HG03521 (cell line): ENCODE measurements at regions not wholly inside any gene's neighbourhood (a gene's known extent, or its start where the extent isn't known, plus 50 kb on each side); places are given as distances from the start of the nearest gene placed in this dataset.
"Not testable (repeated sequence)": the region's sequence is repeated elsewhere in the genome, so short reads cannot be mapped to it uniquely, and the experiment has no call there.

Experiments
- ATAC-seq: cut with Tn5 transposase; IDR thresholded peaks from one replicate; pipeline ENCODE4 v1.9.1; 2021; ENCODE audit warnings: mild to moderate bottlenecking, moderate library complexity; ENCODE audit not compliant: unreplicated experiment

DNA sequence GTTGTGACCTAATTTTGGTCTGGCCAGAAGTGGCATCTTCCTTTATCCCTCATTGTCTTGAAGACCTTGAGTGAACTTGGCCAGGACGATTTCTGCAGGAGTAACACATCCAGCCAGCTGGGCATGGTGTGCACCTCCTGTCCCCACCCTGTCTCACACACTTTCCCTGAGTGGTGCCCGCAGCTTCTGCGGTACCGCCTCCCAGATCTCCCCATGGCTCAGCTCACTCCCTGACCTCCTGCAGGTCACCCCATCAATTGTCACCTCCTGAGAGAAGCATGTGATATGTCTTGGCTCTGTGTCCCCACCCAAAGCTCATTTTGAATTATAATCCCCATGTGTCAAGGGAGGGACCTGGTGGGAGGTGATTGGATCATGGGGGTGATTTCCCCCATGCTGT is 50.2 kb upstream of the TP53I11 start:
- ATAC-seq, result no peak

GRCh38 chr11:45001466-45002165 is 50.9 kb upstream of the TP53I11 start:
- no peak for ATAC-seq

- no peak for ATAC-seq
Observed at GRCh38 chr11:45005106-45005505, 54.4 kb upstream of the TP53I11 start.

GRCh38 chr11:45007011-45007410 is 56.3 kb upstream of the TP53I11 start:
- ATAC-seq, result no peak

DNA sequence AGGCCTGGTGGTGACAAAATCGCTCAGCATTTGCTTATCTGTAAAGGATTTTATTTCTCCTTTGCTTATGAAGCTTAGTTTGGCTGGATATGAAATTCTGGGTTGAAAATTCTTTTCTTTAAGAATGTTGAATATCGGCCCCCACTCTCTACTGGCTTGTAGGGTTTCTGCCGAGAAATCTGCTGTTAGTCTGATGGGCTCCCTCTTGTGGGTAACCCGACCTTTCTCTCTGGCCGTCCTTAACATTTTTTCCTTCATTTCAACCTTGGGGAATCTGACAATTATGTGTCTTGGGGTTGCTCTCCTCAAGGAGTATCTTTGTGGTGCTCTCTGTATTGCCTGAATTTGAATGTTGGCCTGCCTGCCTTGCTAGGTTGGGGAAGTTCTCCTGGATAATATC is 65.3 kb upstream of the TP53I11 start:
- not testable (repeated sequence) for ATAC-seq

- ATAC-seq, result not testable (repeated sequence)
Observed at GRCh38 chr11:45016446-45016845, 65.8 kb upstream of the TP53I11 start.

GRCh38 chr11:45017329-45017728 is 66.6 kb upstream of the TP53I11 start:
- no peak for ATAC-seq

GRCh38 chr11:45021001-45021400 is 70.3 kb upstream of the TP53I11 start:
- ATAC-seq, result no peak

DNA sequence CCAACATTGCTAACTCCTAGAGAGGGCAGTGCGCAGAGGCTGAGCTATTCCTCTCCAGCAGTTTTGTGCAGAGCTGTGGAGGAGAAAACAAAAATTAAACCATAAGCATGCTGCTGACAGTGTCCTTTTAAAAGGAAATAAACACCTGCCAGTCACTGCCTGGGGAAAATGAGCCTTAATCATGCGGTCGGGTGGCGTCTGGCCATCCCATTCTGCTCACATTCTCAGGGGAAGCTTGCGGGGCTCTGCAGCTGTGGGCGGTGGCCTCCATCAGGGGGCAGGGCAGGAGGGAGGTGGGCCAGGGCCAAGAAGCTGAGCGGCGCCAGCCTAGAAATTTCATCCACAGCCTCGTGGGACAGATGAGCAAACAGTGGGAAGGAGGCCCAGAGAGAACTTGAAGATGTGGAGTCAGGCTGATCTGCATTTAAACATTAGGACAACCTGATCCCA is 71.0 kb upstream of the TP53I11 start:
- ATAC-seq, result no peak

GRCh38 chr11:45022294-45023064 is 71.8 kb upstream of the TP53I11 start:
- no peak for ATAC-seq

DNA sequence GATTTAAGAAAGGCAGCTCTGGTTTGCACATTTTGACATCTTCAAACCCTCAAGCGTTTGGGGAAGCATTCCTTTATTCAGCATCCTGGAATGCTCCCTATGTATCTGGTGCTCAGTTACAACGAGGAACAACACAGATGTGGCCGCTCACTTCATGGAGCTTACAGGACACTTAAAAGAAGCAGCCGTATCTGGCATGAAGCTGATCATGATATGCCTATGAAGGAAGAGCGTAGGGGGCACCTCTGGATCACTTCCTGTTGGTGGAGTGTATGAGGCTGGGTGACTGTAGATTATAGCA is 72.3 kb upstream of the TP53I11 start:
- ATAC-seq, result no peak

DNA sequence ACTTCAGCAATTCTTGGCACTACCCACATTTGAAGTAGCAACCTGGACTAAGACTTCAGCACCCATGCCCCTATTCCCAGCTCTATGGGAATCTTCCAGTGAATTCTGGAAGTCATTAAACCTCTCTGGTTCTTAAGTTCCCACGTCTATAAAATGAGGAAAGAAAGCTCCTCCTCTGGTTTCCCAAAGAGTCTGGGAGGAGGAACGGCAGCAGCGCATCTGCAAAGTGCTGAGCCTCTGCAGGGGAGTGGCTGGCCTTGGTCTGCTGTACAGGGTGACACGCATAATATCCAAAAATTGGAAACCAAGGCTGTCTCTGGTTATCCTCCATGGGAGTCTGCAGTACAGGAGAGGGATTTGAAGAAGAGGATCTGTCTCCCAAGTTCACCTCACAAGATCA is 73.6 kb upstream of the TP53I11 start:
- ATAC-seq, result no peak

DNA sequence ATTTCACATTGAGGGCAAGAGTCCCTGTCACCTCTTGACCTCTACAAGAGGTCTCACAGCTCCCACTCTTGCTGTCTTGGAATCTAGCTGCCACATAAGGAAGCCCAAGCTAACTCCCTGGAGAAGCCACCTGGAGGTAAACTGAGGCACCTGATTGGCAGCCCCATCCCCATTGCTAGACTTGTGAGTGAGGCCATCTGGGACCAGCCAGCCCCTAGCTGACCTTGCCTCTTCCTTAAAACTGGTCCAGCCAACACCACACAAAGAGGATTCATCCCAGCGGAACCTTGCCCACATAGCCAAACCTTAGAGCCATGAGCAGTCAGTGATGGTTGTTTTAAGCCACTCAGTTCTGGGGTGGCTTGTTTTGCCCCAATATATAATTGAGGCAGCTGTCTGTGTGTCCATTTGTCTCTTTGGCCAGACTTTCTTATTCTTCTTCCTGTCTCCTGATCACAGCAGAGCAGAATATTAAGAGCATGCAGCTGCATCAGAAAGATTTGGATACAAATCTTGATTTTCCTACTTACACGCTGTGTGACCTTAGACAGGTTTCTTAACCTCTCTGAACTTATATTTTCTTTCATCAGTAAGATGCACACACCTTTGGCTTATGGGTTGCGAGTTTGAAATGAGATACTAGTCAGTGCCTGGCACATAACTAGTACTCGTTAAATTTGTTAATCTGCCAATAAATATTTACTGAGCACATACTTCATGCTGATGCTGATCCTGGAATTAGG is 74.3 kb upstream of the TP53I11 start:
- ATAC-seq, result no peak

- peak; percentile 77 for ATAC-seq
Observed at GRCh38 chr11:45025716-45026492, 75.2 kb upstream of the TP53I11 start.

DNA sequence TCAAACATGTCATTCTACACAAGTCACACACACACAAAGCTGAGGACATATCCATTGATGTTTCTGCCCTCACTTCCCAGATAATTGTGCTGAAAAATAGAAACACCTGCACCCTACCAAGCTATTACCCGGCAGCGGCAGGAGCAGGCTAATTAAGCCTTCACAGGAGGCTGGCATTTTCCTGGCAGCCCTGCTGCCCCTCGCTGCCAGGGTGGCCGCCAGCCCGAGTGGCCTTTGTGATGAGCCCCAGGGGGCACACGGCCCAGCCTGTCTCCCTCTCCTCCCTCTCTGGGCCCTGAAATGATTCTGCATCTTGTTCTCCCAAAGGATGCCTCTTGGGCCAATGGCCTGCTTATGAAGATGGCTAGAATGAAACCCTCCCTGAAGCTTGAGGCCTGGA is 76.2 kb upstream of the TP53I11 start:
- no peak for ATAC-seq

GRCh38 chr11:45027312-45027711 is 76.6 kb upstream of the TP53I11 start:
- no peak for ATAC-seq

- no peak for ATAC-seq
Observed at GRCh38 chr11:45028911-45029682, 78.4 kb upstream of the TP53I11 start.

DNA sequence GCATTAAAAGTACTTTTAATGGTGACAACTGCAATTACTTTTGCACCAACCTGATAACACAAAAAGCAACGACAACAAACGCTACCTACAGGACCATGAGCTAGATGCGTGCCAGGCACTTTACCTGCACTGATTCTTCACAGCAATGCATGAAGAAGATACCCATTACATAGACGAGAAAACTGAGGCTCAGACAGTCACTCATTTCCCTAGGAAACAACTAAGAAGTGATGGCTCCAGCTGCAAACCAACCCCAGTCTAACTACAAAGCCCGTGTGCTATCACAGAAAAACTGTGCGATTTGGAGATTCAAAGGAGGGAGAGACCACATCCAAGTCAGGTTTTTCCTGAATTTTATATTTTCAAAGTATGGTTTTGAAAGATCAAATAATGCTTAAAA is 80.1 kb upstream of the TP53I11 start:
- no peak for ATAC-seq

DNA sequence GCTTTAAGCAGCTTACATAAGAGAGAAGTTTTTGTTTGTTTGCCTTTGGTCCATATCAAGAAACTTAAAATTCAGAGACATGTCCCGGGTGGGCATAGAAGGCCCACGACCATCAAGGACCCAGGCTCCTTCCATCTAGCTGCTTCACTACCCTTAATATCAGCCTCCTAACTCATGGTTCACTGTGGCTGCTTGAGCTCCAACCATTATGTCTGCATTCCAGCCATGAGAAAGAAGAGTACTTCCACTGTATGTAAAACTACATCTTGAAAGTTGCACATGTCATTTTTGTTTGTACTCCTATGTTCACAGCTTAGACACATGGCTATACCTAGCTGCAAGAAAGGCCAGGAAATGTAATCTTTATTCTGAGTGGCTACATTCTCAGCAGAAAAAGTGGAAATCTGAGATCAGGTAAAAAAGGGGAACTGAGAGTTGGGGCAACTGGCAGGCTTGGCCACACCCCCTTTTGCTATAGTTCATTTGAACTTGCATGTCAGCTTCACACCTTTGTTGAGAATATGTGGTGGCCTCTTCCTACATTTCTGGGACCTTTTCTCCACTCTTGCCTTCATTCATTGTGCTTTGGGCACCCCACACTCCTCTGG is 81.3 kb upstream of the TP53I11 start:
- ATAC-seq, result no peak

- ATAC-seq, result no peak
Observed at GRCh38 chr11:45035413-45035812, 84.7 kb upstream of the TP53I11 start.
